ENCODE measurements at regions not wholly inside any gene's neighbourhood (a gene's known extent, or its start where the extent isn't known, plus 50 kb on each side); places are given as distances from the start of the nearest gene placed in this dataset.
"Not testable (repeated sequence)": the region's sequence is repeated elsewhere in the genome, so short reads cannot be mapped to it uniquely, and the experiment has no call there.

GRCh38 chr6:98036344-98036923, 753.4 kb upstream of the MMS22L start:
- no peak for DNase-seq (ENCODE audit: low read depth)

GRCh38 chr6:98037571-98037970, 754.6 kb upstream of the MMS22L start:
- DNase-seq (ENCODE audit: low read depth), result no peak

- no peak for DNase-seq (ENCODE audit: low read depth)
Measured at GRCh38 chr6:98039443-98039842, 756.4 kb upstream of the MMS22L start.

GRCh38 chr6:98039904-98040607, 757.0 kb upstream of the MMS22L start:
- no peak for DNase-seq (ENCODE audit: low read depth)

- no peak for DNase-seq (ENCODE audit: low read depth)
Measured at GRCh38 chr6:98041056-98041455, 758.0 kb upstream of the MMS22L start.

- no peak for DNase-seq (ENCODE audit: low read depth)
Measured at GRCh38 chr6:98041921-98042320, 758.9 kb upstream of the MMS22L start.

GRCh38 chr6:98044151-98044561, 761.1 kb upstream of the MMS22L start:
- no peak for DNase-seq (ENCODE audit: low read depth)

GRCh38 chr6:98044791-98045470, 761.9 kb upstream of the MMS22L start:
- DNase-seq (ENCODE audit: low read depth), result no peak

GRCh38 chr6:98047164-98047563, 764.1 kb upstream of the MMS22L start:
- DNase-seq (ENCODE audit: low read depth), result no peak

GRCh38 chr6:98047871-98048270, 764.9 kb upstream of the MMS22L start:
- no peak for DNase-seq (ENCODE audit: low read depth)

GRCh38 chr6:98054453-98054852, 771.4 kb upstream of the MMS22L start:
- DNase-seq (ENCODE audit: low read depth), result no peak

GRCh38 chr6:98056955-98057354, 773.9 kb upstream of the MMS22L start:
- no peak for DNase-seq (ENCODE audit: low read depth)

GRCh38 chr6:98067375-98067774, 767.0 kb upstream of the POU3F2 start:
- no peak for DNase-seq (ENCODE audit: low read depth)

- DNase-seq (ENCODE audit: low read depth), result not testable (repeated sequence)
Measured at GRCh38 chr6:98088537-98088936, 745.8 kb upstream of the POU3F2 start.

GRCh38 chr6:98092331-98092730, 742.0 kb upstream of the POU3F2 start:
- no peak for DNase-seq (ENCODE audit: low read depth)

GRCh38 chr6:98094696-98095095, 739.7 kb upstream of the POU3F2 start:
- DNase-seq (ENCODE audit: low read depth), result no peak

GRCh38 chr6:98107801-98108200, 726.6 kb upstream of the POU3F2 start:
- no peak for DNase-seq (ENCODE audit: low read depth)

GRCh38 chr6:98116455-98116854, 717.9 kb upstream of the POU3F2 start:
- DNase-seq (ENCODE audit: low read depth), result no peak

- DNase-seq (ENCODE audit: low read depth), result no peak
Measured at GRCh38 chr6:98117068-98117467, 717.3 kb upstream of the POU3F2 start.

- no peak for DNase-seq (ENCODE audit: low read depth)
Measured at GRCh38 chr6:98118397-98119045, 715.9 kb upstream of the POU3F2 start.

- no peak for DNase-seq (ENCODE audit: low read depth)
Measured at GRCh38 chr6:98124171-98124570, 710.2 kb upstream of the POU3F2 start.

- no peak for DNase-seq (ENCODE audit: low read depth)
Measured at GRCh38 chr6:98131290-98131990, 702.9 kb upstream of the POU3F2 start.
